WI38 (cell line): ENCODE measurements at regions not wholly inside any gene's neighbourhood (a gene's known extent, or its start where the extent isn't known, plus 50 kb on each side); places are given as distances from the start of the nearest gene placed in this dataset.

ENCODE experiments used
- H3K4me3 ChIP-seq: 2 replicates; pipeline ENCODE4 v1.5.1; 2011; ENCODE audit warnings: low read depth, mild to moderate bottlenecking, control low read depth, low read length
- TF ChIP-seq, protein P1 (sequence below): IDR thresholded peaks from 2 replicates; pipeline ENCODE4 v1.5.1; 2012; ENCODE audit warnings: low read depth, mild to moderate bottlenecking, control low read depth, low read length

DNA sequence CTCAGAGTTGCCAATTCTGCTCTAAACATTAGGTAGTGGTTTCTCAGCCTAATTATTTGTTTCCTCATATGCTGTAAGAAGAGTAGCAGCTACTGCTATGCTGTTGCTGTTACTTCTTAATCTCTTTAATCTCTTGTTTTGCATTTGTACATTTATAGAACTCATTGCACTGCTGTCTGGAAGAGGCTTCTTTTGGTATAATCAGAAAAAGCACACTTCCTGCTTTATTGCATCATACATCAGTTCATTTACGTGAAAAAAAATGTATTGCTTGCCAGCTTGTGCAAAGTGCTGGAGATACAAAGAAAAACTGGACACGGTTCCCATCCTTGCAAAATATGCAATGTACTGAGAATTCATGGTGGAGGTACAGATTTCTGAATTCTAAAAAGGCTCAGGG, 332.0 kb downstream of the GRXCR1 start:
- TF ChIP-seq, protein P1, sequence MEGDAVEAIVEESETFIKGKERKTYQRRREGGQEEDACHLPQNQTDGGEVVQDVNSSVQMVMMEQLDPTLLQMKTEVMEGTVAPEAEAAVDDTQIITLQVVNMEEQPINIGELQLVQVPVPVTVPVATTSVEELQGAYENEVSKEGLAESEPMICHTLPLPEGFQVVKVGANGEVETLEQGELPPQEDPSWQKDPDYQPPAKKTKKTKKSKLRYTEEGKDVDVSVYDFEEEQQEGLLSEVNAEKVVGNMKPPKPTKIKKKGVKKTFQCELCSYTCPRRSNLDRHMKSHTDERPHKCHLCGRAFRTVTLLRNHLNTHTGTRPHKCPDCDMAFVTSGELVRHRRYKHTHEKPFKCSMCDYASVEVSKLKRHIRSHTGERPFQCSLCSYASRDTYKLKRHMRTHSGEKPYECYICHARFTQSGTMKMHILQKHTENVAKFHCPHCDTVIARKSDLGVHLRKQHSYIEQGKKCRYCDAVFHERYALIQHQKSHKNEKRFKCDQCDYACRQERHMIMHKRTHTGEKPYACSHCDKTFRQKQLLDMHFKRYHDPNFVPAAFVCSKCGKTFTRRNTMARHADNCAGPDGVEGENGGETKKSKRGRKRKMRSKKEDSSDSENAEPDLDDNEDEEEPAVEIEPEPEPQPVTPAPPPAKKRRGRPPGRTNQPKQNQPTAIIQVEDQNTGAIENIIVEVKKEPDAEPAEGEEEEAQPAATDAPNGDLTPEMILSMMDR = no peak
- no peak overlapping the region for H3K4me3 ChIP-seq

GRCh38 chr4:43233321-43233720, 340.8 kb downstream of the GRXCR1 start:
- no peak overlapping the region for H3K4me3 ChIP-seq
- TF ChIP-seq, protein P1 = no peak

DNA sequence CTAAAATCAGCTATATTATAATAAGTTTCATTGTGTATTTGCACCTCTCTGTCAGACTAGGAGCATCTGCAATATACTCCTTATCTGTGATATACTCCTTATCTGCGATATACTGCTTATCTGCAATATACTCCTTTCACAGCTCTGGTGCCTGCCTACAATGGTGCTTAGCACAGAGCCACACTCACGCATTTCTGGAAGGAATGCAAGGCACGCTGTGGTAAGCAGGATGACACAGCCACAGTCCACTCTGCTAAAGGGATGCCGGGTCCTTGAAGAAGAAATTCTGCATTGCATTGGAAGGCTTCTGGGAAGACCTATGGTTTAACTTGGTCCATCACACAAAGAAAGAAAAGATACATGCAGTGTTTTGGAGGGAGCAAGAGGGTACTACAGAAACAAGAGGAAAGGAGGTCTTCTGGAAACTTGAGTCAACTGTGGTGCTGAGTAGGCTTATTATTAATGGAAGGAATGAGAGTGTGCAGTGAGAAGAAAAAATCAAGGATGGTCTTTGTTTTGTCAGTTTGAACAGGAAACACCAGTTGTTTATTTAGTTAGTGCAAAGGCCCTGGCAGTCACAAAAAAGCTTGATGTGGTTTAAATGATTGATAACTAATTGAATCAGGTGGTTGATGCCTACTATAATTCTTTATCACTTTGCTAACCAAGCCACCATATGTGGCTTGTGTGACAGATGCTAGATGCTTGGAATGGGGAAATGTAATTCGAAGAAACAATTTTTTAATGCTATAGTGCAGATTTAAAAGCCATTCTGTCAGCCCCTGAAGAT, 342.3 kb downstream of the GRXCR1 start:
- H3K4me3 ChIP-seq = no peak overlapping the region
- TF ChIP-seq, protein P1 = no peak

- TF ChIP-seq, protein P1 = no peak
- H3K4me3 ChIP-seq = no peak overlapping the region
These were observed 345.5 kb downstream of the GRXCR1 start for GRCh38 chr4:43238008-43238407.

DNA sequence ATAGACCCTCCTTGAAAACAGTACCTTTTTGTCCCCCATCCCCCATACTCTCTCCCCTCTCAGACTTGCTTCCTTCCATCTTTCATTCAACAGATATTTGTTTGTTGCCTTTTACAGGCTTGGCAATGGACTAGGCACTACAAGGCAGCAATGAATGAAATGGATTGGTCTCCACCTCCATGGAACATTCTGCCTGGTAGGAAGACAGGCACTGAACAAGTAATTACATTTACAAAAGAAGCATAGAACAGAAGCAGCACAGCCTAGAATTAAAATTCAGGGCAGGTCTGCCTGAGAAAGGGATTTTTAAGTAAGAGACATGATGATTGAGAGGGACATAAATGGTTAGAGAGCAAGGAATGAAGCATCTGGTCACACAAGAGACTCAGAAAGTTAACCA, 346.1 kb downstream of the GRXCR1 start:
- TF ChIP-seq, protein P1 = no peak
- H3K4me3 ChIP-seq = no peak overlapping the region

GRCh38 chr4:43241104-43241503, 348.6 kb downstream of the GRXCR1 start:
- no peak overlapping the region for H3K4me3 ChIP-seq
- TF ChIP-seq, protein P1 = no peak

GRCh38 chr4:43242606-43243005, 350.1 kb downstream of the GRXCR1 start:
- TF ChIP-seq, protein P1 = no peak
- H3K4me3 ChIP-seq = no peak overlapping the region
